ENCODE measurements at regions not wholly inside any gene's neighbourhood (a gene's known extent, or its start where the extent isn't known, plus 50 kb on each side); places are given as distances from the start of the nearest gene placed in this dataset.

DNA sequence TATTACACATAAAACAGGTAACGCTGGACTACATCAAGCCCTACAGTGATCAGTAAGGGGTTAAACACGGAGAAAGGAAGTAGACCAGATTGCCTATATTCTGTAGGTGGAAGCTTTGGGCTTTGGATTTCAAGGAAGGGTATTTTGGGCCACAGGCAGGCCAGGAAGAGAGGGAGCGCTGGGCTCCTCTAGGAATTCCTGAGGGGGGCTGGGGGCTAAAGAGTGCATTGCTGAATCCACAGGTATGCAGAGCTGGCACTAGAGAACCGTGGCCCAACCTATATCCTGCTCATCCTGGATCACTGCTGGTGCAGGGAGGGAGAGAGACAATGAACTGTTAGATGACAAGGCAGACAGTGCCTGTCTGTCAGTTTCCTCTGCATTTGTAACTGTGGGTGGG lies 367.1 kb downstream of the CSNK1G3 start:
- DNase-seq (no peak), ATAC-seq (ENCODE audit: low read depth) (no peak)
- H3K4me3 ChIP-seq (ENCODE audit: control extremely low read depth in 1 of 5, extremely low read depth in 1 of 5, insufficient read depth in 1 of 5, low read depth in 2 of 5, low read length in 4 of 5) = no peak overlapping the region
- H3K4me1 ChIP-seq (ENCODE audit: control insufficient read depth in 2 of 2, insufficient read depth in 2 of 2, low read length in 2 of 2) = no peaks in the 10 kb centered on the region
- H3K9ac ChIP-seq (ENCODE audit: low read length) = no peak overlapping the region
- POLR2A ChIA-PET = no interaction called here
- 73% methylated on average over 3 of the region's 4 CpGs for WGBS (ENCODE audit: insufficient coverage)
- H3K36me3 ChIP-seq (replicated peaks in 1 of 2; ENCODE audit: control extremely low read depth in 1 of 2, control insufficient read depth in 1 of 2, extremely low read depth in 1 of 2, insufficient read depth in 2 of 2, low read length in 1 of 2) = no peaks in the 10 kb centered on the region
- H3K9me3 ChIP-seq (ENCODE audit: control extremely low read depth in 1 of 3, control insufficient read depth in 2 of 3, insufficient read depth in 1 of 3, low read length in 2 of 3) = peaks cover 0 to 3% (median 0%) of the 10 kb centered on the region in 3 donors
- H3K4me2 ChIP-seq (replicated peaks; ENCODE audit: low read depth, low read length, poor library complexity, severe bottlenecking) = no peak overlapping the region
- H4K20me1 ChIP-seq (ENCODE audit: control insufficient read depth, insufficient read depth, low read length, poor library complexity, severe bottlenecking) = no peaks in the 10 kb centered on the region
- no peaks in the 10 kb centered on the region for H3K27me3 Mint-ChIP-seq
- intact Hi-C loops (cut with micrococcal nuclease) = no loop called here
- H3K9me3 Mint-ChIP-seq (ENCODE audit: insufficient read depth) = no peaks in the 10 kb centered on the region
- no peak overlapping the region for H3K27ac Mint-ChIP-seq
- no peak overlapping the region for H3K27ac ChIP-seq (ENCODE audit: low read length in 2 of 2)
- no peaks in the 10 kb centered on the region for H3K79me2 ChIP-seq (ENCODE audit: control insufficient read depth, insufficient read depth, low read length)
- no peaks in the 10 kb centered on the region for H3K27me3 ChIP-seq (replicated peaks in 1 of 4; ENCODE audit: control extremely low read depth in 1 of 4, control insufficient read depth in 3 of 4, insufficient read depth in 4 of 4, low read length in 3 of 4)
- CTCF ChIA-PET = no interaction called here
- TF ChIP-seq, protein P1, sequence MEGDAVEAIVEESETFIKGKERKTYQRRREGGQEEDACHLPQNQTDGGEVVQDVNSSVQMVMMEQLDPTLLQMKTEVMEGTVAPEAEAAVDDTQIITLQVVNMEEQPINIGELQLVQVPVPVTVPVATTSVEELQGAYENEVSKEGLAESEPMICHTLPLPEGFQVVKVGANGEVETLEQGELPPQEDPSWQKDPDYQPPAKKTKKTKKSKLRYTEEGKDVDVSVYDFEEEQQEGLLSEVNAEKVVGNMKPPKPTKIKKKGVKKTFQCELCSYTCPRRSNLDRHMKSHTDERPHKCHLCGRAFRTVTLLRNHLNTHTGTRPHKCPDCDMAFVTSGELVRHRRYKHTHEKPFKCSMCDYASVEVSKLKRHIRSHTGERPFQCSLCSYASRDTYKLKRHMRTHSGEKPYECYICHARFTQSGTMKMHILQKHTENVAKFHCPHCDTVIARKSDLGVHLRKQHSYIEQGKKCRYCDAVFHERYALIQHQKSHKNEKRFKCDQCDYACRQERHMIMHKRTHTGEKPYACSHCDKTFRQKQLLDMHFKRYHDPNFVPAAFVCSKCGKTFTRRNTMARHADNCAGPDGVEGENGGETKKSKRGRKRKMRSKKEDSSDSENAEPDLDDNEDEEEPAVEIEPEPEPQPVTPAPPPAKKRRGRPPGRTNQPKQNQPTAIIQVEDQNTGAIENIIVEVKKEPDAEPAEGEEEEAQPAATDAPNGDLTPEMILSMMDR (IDR thresholded peaks at IDR 0.05) = no peak
- no peak for TF ChIP-seq EZH2 (IDR thresholded peaks at IDR 0.05; ENCODE audit: borderline replicate concordance, insufficient read depth, low read depth, low read length, poor library complexity, severe bottlenecking)
- no peak overlapping the region for H2AFZ ChIP-seq (ENCODE audit: insufficient read depth, low read depth, low read length, poor library complexity, severe bottlenecking)
- peaks cover 5% of the 10 kb centered on the region for H3K4me1 Mint-ChIP-seq
- H3K4me3 Mint-ChIP-seq = no peak overlapping the region

DNA sequence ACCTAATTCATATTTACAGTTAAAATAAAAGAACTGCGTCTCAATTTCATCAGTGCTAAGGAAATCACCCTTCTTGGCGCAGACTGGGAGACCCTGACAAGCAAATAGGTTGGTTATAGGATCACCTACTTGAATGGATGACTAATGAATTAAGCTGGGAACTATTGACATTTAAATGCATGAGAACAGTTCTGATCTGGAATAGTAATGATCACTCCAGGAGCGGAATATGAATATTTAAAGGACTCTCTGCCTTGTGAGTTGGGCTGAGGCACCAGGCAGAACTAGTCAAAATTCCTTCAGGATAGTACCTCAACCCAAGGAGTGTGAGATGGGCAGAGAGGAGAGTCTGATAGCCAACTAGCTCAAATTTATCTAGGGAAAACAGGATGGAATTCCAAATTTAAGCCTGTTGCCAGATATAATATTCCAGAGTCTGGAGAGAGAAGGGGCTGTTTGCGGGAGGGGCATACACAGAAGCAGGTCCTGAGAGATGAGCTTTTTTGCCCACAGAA lies 364.4 kb downstream of the CSNK1G3 start:
- Mint-ChIP-seq H3K27me3 (no peaks in the 10 kb centered on the region), H3K4me1 (peaks cover 5% of the 10 kb centered on the region), H3K4me3 (no peak overlapping the region), H3K9me3 (ENCODE audit: insufficient read depth) (no peaks in the 10 kb centered on the region), H3K27ac (no peak overlapping the region)
- Histone ChIP-seq H3K27me3 (replicated peaks in 1 of 4; ENCODE audit: control extremely low read depth in 1 of 4, control insufficient read depth in 3 of 4, insufficient read depth in 4 of 4, low read length in 3 of 4) (no peaks in the 10 kb centered on the region), H3K79me2 (ENCODE audit: control insufficient read depth, insufficient read depth, low read length) (no peaks in the 10 kb centered on the region), H3K4me2 (replicated peaks; ENCODE audit: low read depth, low read length, poor library complexity, severe bottlenecking) (no peak overlapping the region), H3K36me3 (replicated peaks in 1 of 2; ENCODE audit: control extremely low read depth in 1 of 2, control insufficient read depth in 1 of 2, extremely low read depth in 1 of 2, insufficient read depth in 2 of 2, low read length in 1 of 2) (no peaks in the 10 kb centered on the region), H3K4me1 (ENCODE audit: control insufficient read depth in 2 of 2, insufficient read depth in 2 of 2, low read length in 2 of 2) (no peaks in the 10 kb centered on the region), H3K27ac (ENCODE audit: low read length in 2 of 2) (no peak overlapping the region), H3K4me3 (ENCODE audit: control extremely low read depth in 1 of 5, extremely low read depth in 1 of 5, insufficient read depth in 1 of 5, low read depth in 2 of 5, low read length in 4 of 5) (no peak overlapping the region), H2AFZ (ENCODE audit: insufficient read depth, low read depth, low read length, poor library complexity, severe bottlenecking) (no peak overlapping the region), H4K20me1 (ENCODE audit: control insufficient read depth, insufficient read depth, low read length, poor library complexity, severe bottlenecking) (no peaks in the 10 kb centered on the region), H3K9me3 (ENCODE audit: control extremely low read depth in 1 of 3, control insufficient read depth in 2 of 3, insufficient read depth in 1 of 3, low read length in 2 of 3) (peaks cover 0 to 3% (median 0%) of the 10 kb centered on the region in 3 donors), H3K9ac (ENCODE audit: low read length) (no peak overlapping the region)
- TF ChIP-seq, protein P1 (IDR thresholded peaks at IDR 0.05) = no peak
- TF ChIP-seq EZH2 (IDR thresholded peaks at IDR 0.05; ENCODE audit: borderline replicate concordance, insufficient read depth, low read depth, low read length, poor library complexity, severe bottlenecking) = no peak
- 100% methylated on average over 1 of the region's 4 CpGs for WGBS (ENCODE audit: insufficient coverage)
- ATAC-seq (ENCODE audit: low read depth) (no peak), DNase-seq (no peak)
- ChIA-PET CTCF (no interaction called here), POLR2A (no interaction called here)
- intact Hi-C loops (cut with micrococcal nuclease) = no loop called here
